DMS153 (cell line): ENCODE measurements at regions not wholly inside any gene's neighbourhood (a gene's known extent, or its start where the extent isn't known, plus 50 kb on each side); places are given as distances from the start of the nearest gene placed in this dataset.
A peak's percentile ranks its signal among the peaks of the same experiment; 100 is the strongest.
"Not testable (repeated sequence)": the region's sequence is repeated elsewhere in the genome, so short reads cannot be mapped to it uniquely, and the experiment has no call there.

ENCODE experiments used
- DNase-seq: peaks from one replicate; lab custom pipeline; 2025; lab: John Stamatoyannopoulos, UW

- DNase-seq, result no peak
These were observed 163.7 kb downstream of the ESM1 start for GRCh38 chr5:54821445-54822323.

- DNase-seq, result no peak
These were observed 164.9 kb downstream of the ESM1 start for GRCh38 chr5:54820346-54821134.

- DNase-seq, result peak; percentile 58
These were observed 178.0 kb downstream of the ESM1 start for GRCh38 chr5:54807421-54807820.

GRCh38 chr5:54804521-54804920, 180.9 kb downstream of the ESM1 start:
- DNase-seq, result no peak

GRCh38 chr5:54804086-54804485, 181.3 kb downstream of the ESM1 start:
- DNase-seq, result no peak

GRCh38 chr5:54803471-54804011, 181.9 kb downstream of the ESM1 start:
- DNase-seq, result no peak

- no peak for DNase-seq
These were observed 185.7 kb downstream of the ESM1 start for GRCh38 chr5:54799645-54800044.

- no peak for DNase-seq
These were observed 189.6 kb downstream of the ESM1 start for GRCh38 chr5:54795777-54796176.

GRCh38 chr5:54795284-54795683, 190.1 kb downstream of the ESM1 start:
- no peak for DNase-seq

GRCh38 chr5:54794135-54794975, 191.0 kb downstream of the ESM1 start:
- DNase-seq, result no peak

- no peak for DNase-seq
These were observed 191.8 kb downstream of the ESM1 start for GRCh38 chr5:54793468-54794134.

GRCh38 chr5:54792611-54793404, 192.6 kb downstream of the ESM1 start:
- DNase-seq, result no peak

- not testable (repeated sequence) for DNase-seq
These were observed 197.5 kb downstream of the ESM1 start for GRCh38 chr5:54787910-54788309.

GRCh38 chr5:54785729-54786591, 199.4 kb downstream of the ESM1 start:
- no peak for DNase-seq

- no peak for DNase-seq
These were observed 206.6 kb downstream of the ESM1 start for GRCh38 chr5:54778783-54779182.

- DNase-seq, result no peak
These were observed 209.7 kb downstream of the ESM1 start for GRCh38 chr5:54775645-54776044.

- no peak for DNase-seq
These were observed 210.9 kb downstream of the ESM1 start for GRCh38 chr5:54774281-54775170.

GRCh38 chr5:54772684-54773083, 212.7 kb downstream of the ESM1 start:
- DNase-seq, result no peak

- no peak for DNase-seq
These were observed 213.2 kb downstream of the ESM1 start for GRCh38 chr5:54772231-54772630.
